PC-9 (cell line): ENCODE measurements at regions not wholly inside any gene's neighbourhood (a gene's known extent, or its start where the extent isn't known, plus 50 kb on each side); places are given as distances from the start of the nearest gene placed in this dataset.

Source experiments
- BruUV-seq: library from RNA; stranded (reverse); fragments of 400-500 nt; replicated peaks from 2 replicates; lab custom pipeline; 2021; lab: Mats Ljungman, UMichigan
- CTCF ChIA-PET: fragments of 300-600 bp; sonication (Branson Sonifier 250); formaldehyde crosslinking; loops from one replicate; lab custom pipeline; 2022; ENCODE audit warnings: antibody characterized with exemption; lab: Charles Lee
- POLR2A ChIA-PET: fragments of 300-600 bp; sonication (Branson Sonifier 250); formaldehyde crosslinking; loops from one replicate; lab custom pipeline; 2022; ENCODE audit warnings: antibody characterized with exemption; ENCODE audit not compliant: unreplicated experiment; lab: Charles Lee
- DNase-seq, 2 experiments: peaks; one replicate each; pipeline versions ENCODE4 v3.0.0 to v3.0.0-alpha.2; 2015 to 2022; ENCODE audit warnings: mixed read lengths in 1 of 2
- H2AFZ ChIP-seq: fragments of 200-600 bp; sonication (generic); 2 replicates; pipeline ENCODE4 v1.8.1; 2017; ENCODE audit warnings: antibody characterized with exemption
- H3F3A ChIP-seq: fragments of 200-600 bp; sonication (generic); 2 replicates; pipeline ENCODE4 v1.8.1; 2017; ENCODE audit warnings: antibody characterized with exemption, mild to moderate bottlenecking, low read depth; ENCODE audit not compliant: insufficient read depth
- H3K27ac ChIP-seq: fragments of 200-600 bp; sonication (generic); 2 replicates; pipeline ENCODE4 v1.6.1; 2016; ENCODE audit warnings: mixed run types
- H3K27me3 ChIP-seq: fragments of 200-600 bp; sonication (generic); 2 replicates; pipeline ENCODE4 v1.6.1; 2016; ENCODE audit warnings: low read depth, mixed run types; ENCODE audit not compliant: insufficient read depth
- H3K36me3 ChIP-seq: fragments of 200-600 bp; sonication (generic); 2 replicates; pipeline ENCODE4 v1.6.1; 2016; ENCODE audit warnings: low read depth, mixed run types
- H3K4me1 ChIP-seq: fragments of 200-600 bp; sonication (generic); replicated peaks from 2 replicates; pipeline ENCODE4 v1.6.1; 2016; ENCODE audit warnings: mixed run types; ENCODE audit not compliant: insufficient read depth
- H3K4me2 ChIP-seq: fragments of 200-600 bp; sonication (generic); 2 replicates; pipeline ENCODE4 v1.6.1; 2017; ENCODE audit warnings: mixed run types
- H3K4me3 ChIP-seq: fragments of 200-600 bp; sonication (generic); 2 replicates; pipeline ENCODE4 v1.6.1; 2016; ENCODE audit warnings: mixed run types
- H3K79me2 ChIP-seq: fragments of 200-600 bp; sonication (generic); 2 replicates; pipeline ENCODE4 v1.6.1; 2017; ENCODE audit warnings: low read depth, mixed run types
- H3K9me2 ChIP-seq: fragments of 200-600 bp; sonication (generic); 2 replicates; pipeline ENCODE4 v1.8.1; 2017; ENCODE audit warnings: mild to moderate bottlenecking; ENCODE audit not compliant: insufficient read depth
- H3K9me3 ChIP-seq: fragments of 200-600 bp; sonication (generic); 2 replicates; pipeline ENCODE4 v1.8.1; 2016; ENCODE audit warnings: low read depth; ENCODE audit not compliant: insufficient read depth
- H4K20me1 ChIP-seq: fragments of 200-600 bp; sonication (generic); 2 replicates; pipeline ENCODE4 v1.8.1; 2017; ENCODE audit not compliant: insufficient read depth
- CTCF ChIP-seq: fragments of 200-600 bp; sonication (generic); conservative IDR thresholded peaks from 2 replicates; pipeline ENCODE4 v1.6.1; 2017; ENCODE audit warnings: mixed run types, antibody characterized with exemption, mild to moderate bottlenecking, moderate library complexity
- EZH2 ChIP-seq: fragments of 200-600 bp; sonication (generic); IDR thresholded peaks from 2 replicates; pipeline ENCODE4 v1.8.0; 2017; ENCODE audit warnings: antibody characterized with exemption, low read depth
- intact Hi-C: fragments of 100-400 bp; cut with micrococcal nuclease; formaldehyde crosslinking; loops from one replicate; pipeline ENCODE4 v1.10.0; 2022; ENCODE audit not compliant: unreplicated experiment

GRCh38 chr9:14413812-14414211 lies 99.9 kb upstream of the NFIB start:
- intact Hi-C loops: no loop called here
- Histone ChIP-seq H3K4me1 (no peaks in the 10 kb centered on the region), H3K9me3 (no peaks in the 10 kb centered on the region), H3K79me2 (no peaks in the 10 kb centered on the region), H3K9me2 (no peaks in the 10 kb centered on the region), H3K27ac (no peak overlapping the region), H3F3A (no peaks in the 10 kb centered on the region), H4K20me1 (no peaks in the 10 kb centered on the region), H2AFZ (no peak overlapping the region), H3K4me3 (no peak overlapping the region), H3K27me3 (no peaks in the 10 kb centered on the region), H3K4me2 (no peak overlapping the region), H3K36me3 (no peaks in the 10 kb centered on the region)
- DNase-seq: no peak
- no TSS peak for BruUV-seq
- TF ChIP-seq EZH2 (no peak), CTCF (no peak)
- CTCF ChIA-PET: no interaction called here
- POLR2A ChIA-PET: no interaction called here

GRCh38 chr9:14412775-14413174 lies 98.8 kb upstream of the NFIB start:
- TF ChIP-seq CTCF: no peak
- no peak for TF ChIP-seq EZH2
- no peaks in the 10 kb centered on the region for H3K4me1 ChIP-seq
- no peak for DNase-seq
- no peaks in the 10 kb centered on the region for H3K9me2 ChIP-seq
- POLR2A ChIA-PET: no interaction called here
- no peak overlapping the region for H3K4me2 ChIP-seq
- H3K27ac ChIP-seq: no peak overlapping the region
- no peak overlapping the region for H3K4me3 ChIP-seq
- intact Hi-C loops: no loop called here
- no peak overlapping the region for H2AFZ ChIP-seq
- H4K20me1 ChIP-seq: no peaks in the 10 kb centered on the region
- H3K27me3 ChIP-seq: no peaks in the 10 kb centered on the region
- no peaks in the 10 kb centered on the region for H3K79me2 ChIP-seq
- BruUV-seq: no TSS peak
- no peaks in the 10 kb centered on the region for H3F3A ChIP-seq
- H3K36me3 ChIP-seq: no peaks in the 10 kb centered on the region
- no peaks in the 10 kb centered on the region for H3K9me3 ChIP-seq
- CTCF ChIA-PET: no interaction called here

- POLR2A ChIA-PET: interaction anchor here (0.6 kb wide), 1 partner anchor 1712 kb away, joined by 4 read pairs; no protein-coding TSS in a partner anchor
- Histone ChIP-seq H3K9me2 (no peaks in the 10 kb centered on the region), H3K27me3 (no peaks in the 10 kb centered on the region), H3K4me1 (no peaks in the 10 kb centered on the region), H3K9me3 (no peaks in the 10 kb centered on the region), H3K27ac (no peak overlapping the region), H3K36me3 (no peaks in the 10 kb centered on the region), H4K20me1 (no peaks in the 10 kb centered on the region), H2AFZ (no peak overlapping the region), H3F3A (no peaks in the 10 kb centered on the region), H3K4me2 (no peak overlapping the region), H3K4me3 (no peak overlapping the region), H3K79me2 (no peaks in the 10 kb centered on the region)
- BruUV-seq: no TSS peak
- TF ChIP-seq EZH2 (no peak), CTCF (no peak)
- no peak for DNase-seq
- CTCF ChIA-PET: no interaction called here
- intact Hi-C loops: no loop called here
Measured at GRCh38 chr9:14406463-14406862, 92.5 kb upstream of the NFIB start.
